NT2/D1 (cell line): ENCODE measurements at regions not wholly inside any gene's neighbourhood (a gene's known extent, or its start where the extent isn't known, plus 50 kb on each side); places are given as distances from the start of the nearest gene placed in this dataset.

Experiments used
- DNase-seq: peaks from one replicate; pipeline ENCODE4 v3.0.0-alpha.2; 2011; ENCODE audit warnings: low read depth, low spot score
- H3K27me3 ChIP-seq: 2 replicates; pipeline ENCODE4 v1.6.0; 2011; ENCODE audit warnings: mild to moderate bottlenecking; ENCODE audit not compliant: insufficient read length, insufficient read depth
- H3K36me3 ChIP-seq: 2 replicates; pipeline ENCODE4 v1.6.1; 2011; ENCODE audit warnings: mild to moderate bottlenecking, low read length, mixed read lengths; ENCODE audit not compliant: insufficient read depth, insufficient read length
- H3K4me1 ChIP-seq: 2 replicates; pipeline ENCODE4 v1.5.1; 2011; ENCODE audit not compliant: insufficient read depth, insufficient read length
- H3K4me3 ChIP-seq: 2 replicates; pipeline ENCODE4 v1.5.1; 2011; ENCODE audit warnings: low read depth; ENCODE audit not compliant: insufficient read length
- H3K9ac ChIP-seq: 2 replicates; pipeline ENCODE4 v1.6.0; 2011; ENCODE audit warnings: low read depth; ENCODE audit not compliant: insufficient read length
- H3K9me3 ChIP-seq: 2 replicates; pipeline ENCODE4 v1.5.1; 2011; ENCODE audit warnings: mild to moderate bottlenecking, low read length; ENCODE audit not compliant: insufficient read depth
- SUZ12 ChIP-seq: IDR thresholded peaks from 2 replicates; pipeline ENCODE4 v1.6.1; 2011; ENCODE audit not compliant: insufficient read length, insufficient read depth; ENCODE audit errors: extremely low read depth
- YY1 ChIP-seq: IDR thresholded peaks from 2 replicates; pipeline ENCODE4 v1.6.1; 2011; ENCODE audit not compliant: insufficient read length, insufficient read depth
- ZNF274 ChIP-seq: IDR thresholded peaks from 2 replicates; pipeline ENCODE4 v1.6.1; 2011; ENCODE audit warnings: mild to moderate bottlenecking, low read depth, low read length

DNA sequence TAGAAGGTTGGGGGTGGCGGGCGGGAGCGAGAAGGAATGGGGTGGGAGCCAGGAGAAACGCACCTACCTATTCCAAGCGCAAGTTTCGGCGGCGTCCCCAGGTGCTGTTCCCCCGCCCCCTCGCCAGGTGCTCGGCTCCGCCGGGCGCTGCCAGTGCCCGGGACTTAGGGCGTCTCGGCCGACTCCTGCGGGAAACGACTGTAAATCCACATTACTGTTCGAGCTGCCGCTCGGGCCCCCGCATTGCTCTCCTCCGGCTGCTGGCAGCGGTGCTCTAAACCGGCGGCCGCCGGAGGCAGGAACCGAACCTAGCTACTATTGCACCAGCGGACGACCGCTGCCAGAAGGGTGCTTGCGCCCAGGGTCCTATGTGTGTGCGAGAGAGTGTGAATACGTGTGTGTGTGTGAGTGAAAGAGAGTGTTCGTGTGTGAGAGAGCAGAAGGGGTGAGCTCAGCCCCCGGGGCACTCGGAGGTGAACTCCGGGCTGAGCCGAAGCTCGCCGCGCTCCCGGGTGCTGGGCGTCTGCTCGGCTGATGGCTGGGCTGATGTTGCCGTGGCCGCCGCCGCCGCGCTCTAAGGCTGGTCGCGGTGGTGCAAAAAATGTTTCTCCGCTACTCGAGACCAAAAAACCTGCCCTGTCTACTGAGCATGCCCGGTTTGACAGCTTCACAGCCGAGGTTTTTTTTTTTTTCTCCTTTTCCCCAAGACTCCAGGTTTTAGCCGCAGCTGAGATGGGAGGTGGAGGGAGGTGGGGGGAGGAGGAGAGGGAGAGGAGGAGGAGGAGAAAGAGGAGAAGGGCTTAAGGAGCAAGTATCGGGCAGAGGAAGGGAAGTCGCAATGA is 115.7 kb upstream of the TEX13C start:
- no peaks in the 10 kb centered on the region for H3K9me3 ChIP-seq
- no peaks in the 10 kb centered on the region for H3K36me3 ChIP-seq
- peak overlapping the region; percentile 61 for H3K9ac ChIP-seq
- no peaks in the 10 kb centered on the region for H3K4me1 ChIP-seq
- DNase-seq, result no peak
- H3K4me3 ChIP-seq, result peak overlapping the region; percentile 45
- peaks cover 27% of the 10 kb centered on the region for H3K27me3 ChIP-seq
- TF ChIP-seq SUZ12 (no peak), ZNF274 (no peak), YY1 (no peak)

DNA sequence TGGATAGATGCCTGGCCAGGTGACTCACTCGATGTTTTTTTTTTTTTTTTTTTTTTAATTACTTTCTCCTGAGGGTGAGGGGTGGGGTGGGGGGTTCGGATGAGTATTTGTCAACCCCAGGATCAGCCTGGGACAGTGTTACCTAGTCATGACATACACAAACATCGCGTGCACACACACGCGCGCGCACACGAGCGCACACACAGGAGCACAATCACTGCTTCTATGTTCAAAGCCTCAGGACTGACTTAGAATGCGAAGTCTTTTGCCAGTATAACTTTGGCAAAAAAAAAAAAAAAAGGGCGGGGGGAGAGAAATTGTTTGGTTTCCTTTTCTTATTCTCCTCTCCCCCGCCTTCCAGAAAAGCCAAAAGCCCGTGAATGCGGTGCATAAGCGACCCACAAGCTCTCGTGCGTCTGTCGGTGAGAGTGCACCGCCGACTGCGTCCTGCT is 115.0 kb upstream of the TEX13C start:
- no peak overlapping the region for H3K9ac ChIP-seq
- TF ChIP-seq ZNF274 (no peak), YY1 (no peak), SUZ12 (no peak)
- no peaks in the 10 kb centered on the region for H3K36me3 ChIP-seq
- peak overlapping the region; percentile 39 for H3K4me3 ChIP-seq
- peaks cover 27% of the 10 kb centered on the region for H3K27me3 ChIP-seq
- no peaks in the 10 kb centered on the region for H3K4me1 ChIP-seq
- no peaks in the 10 kb centered on the region for H3K9me3 ChIP-seq
- DNase-seq, result no peak

- H3K27me3 ChIP-seq, result peaks cover 27% of the 10 kb centered on the region
- no peak for DNase-seq
- H3K9ac ChIP-seq, result no peak overlapping the region
- H3K4me3 ChIP-seq, result peak overlapping the region; percentile 39
- H3K4me1 ChIP-seq, result no peaks in the 10 kb centered on the region
- no peaks in the 10 kb centered on the region for H3K9me3 ChIP-seq
- no peaks in the 10 kb centered on the region for H3K36me3 ChIP-seq
- TF ChIP-seq ZNF274, result no peak
- TF ChIP-seq SUZ12, result no peak
- no peak for TF ChIP-seq YY1
These were observed 114.3 kb upstream of the TEX13C start for GRCh38 chrX:125205133-125205917.

DNA sequence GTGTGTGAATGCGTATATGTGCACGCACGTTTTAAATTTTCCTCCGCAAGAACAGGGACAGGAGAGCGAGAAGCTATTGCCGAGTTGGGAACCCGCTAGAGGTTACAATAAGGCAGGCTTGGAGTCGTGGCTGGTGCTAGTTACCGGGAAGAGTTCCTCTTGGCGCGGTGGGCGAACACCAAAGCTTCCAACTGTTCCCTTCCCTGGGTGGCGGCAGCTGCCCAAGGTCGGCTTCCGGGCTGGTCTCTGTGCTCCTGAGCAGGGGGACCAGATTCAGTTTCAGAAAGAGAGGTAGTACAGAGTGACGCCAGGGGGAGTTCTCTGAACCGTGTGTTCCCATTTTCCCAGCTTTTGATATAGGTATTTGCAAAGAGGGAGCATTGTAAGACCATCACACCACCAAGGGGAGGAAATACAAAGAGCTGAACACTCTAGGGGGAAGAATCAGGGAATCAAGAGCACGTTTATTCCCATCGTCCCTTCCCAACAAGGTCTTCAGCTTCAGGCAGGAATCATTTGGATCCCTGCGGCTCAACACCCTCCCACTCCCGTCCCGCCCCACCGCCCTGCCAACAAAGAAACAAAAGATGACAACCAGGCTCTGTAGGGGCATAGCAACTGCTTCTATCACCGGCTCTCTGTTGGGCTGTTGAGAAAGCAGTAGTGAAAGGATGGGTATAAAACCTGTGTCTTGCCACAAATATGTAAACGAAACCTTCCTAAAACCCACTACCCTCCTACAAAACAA is 113.6 kb upstream of the TEX13C start:
- H3K4me3 ChIP-seq, result peak overlapping the region; percentile 39
- no peak for DNase-seq
- no peak overlapping the region for H3K9ac ChIP-seq
- TF ChIP-seq ZNF274, result no peak
- no peak for TF ChIP-seq YY1
- TF ChIP-seq SUZ12, result no peak
- H3K9me3 ChIP-seq, result no peaks in the 10 kb centered on the region
- no peaks in the 10 kb centered on the region for H3K4me1 ChIP-seq
- H3K36me3 ChIP-seq, result no peaks in the 10 kb centered on the region
- peaks cover 23% of the 10 kb centered on the region for H3K27me3 ChIP-seq

DNA sequence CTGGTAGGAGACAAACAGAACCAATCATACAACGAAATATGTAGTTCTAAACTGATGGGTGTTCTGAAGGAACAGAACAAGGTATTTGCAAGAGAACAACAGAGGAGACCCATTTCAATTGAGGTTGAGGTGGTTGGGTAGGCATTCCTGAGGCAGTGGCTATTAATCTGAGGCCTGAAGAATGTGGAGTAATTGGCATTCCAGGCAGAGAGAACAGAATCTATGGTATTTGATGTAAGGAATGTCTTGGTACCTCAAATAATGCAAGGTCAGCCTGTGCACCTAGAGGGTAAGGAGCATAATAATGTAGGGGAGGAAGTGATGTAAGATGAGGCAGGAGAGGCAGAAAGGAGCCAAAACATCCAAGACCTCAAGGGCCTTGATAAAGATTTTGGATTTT is 109.5 kb upstream of the TEX13C start:
- no peaks in the 10 kb centered on the region for H3K36me3 ChIP-seq
- H3K9me3 ChIP-seq, result no peaks in the 10 kb centered on the region
- H3K4me1 ChIP-seq, result no peaks in the 10 kb centered on the region
- no peak for DNase-seq
- H3K4me3 ChIP-seq, result no peak overlapping the region
- TF ChIP-seq ZNF274 (no peak), SUZ12 (no peak), YY1 (no peak)
- no peaks in the 10 kb centered on the region for H3K27me3 ChIP-seq
- H3K9ac ChIP-seq, result no peak overlapping the region

GRCh38 chrX:125219852-125220251 is 99.8 kb upstream of the TEX13C start:
- DNase-seq, result no peak
- Histone ChIP-seq H3K4me1 (no peaks in the 10 kb centered on the region), H3K4me3 (no peak overlapping the region), H3K36me3 (no peaks in the 10 kb centered on the region), H3K9ac (no peak overlapping the region), H3K27me3 (no peaks in the 10 kb centered on the region), H3K9me3 (no peaks in the 10 kb centered on the region)
- TF ChIP-seq YY1, result no peak
- no peak for TF ChIP-seq SUZ12
- no peak for TF ChIP-seq ZNF274

- Histone ChIP-seq H3K4me3 (no peak overlapping the region), H3K9me3 (no peaks in the 10 kb centered on the region), H3K27me3 (no peaks in the 10 kb centered on the region), H3K4me1 (no peaks in the 10 kb centered on the region), H3K36me3 (no peaks in the 10 kb centered on the region), H3K9ac (no peak overlapping the region)
- DNase-seq, result no peak
- TF ChIP-seq YY1 (no peak), ZNF274 (no peak), SUZ12 (no peak)
These were observed 82.7 kb upstream of the TEX13C start for GRCh38 chrX:125236955-125237354.
